ENCODE measurements at regions not wholly inside any gene's neighbourhood (a gene's known extent, or its start where the extent isn't known, plus 50 kb on each side); places are given as distances from the start of the nearest gene placed in this dataset.

- no peak overlapping the region for H3K4me2 ChIP-seq (ENCODE audit: low read length)
- no peaks in the 10 kb centered on the region; the same call in 1 of the 2 replicates for H3K9me2 ChIP-seq (ENCODE audit: insufficient read depth, low read length)
- BruUV-seq (replicated peaks): no TSS peak
- no peaks in the 10 kb centered on the region for H3K36me3 ChIP-seq (ENCODE audit: insufficient read depth, low read length)
- no peaks in the 10 kb centered on the region for H3K4me1 ChIP-seq (ENCODE audit: insufficient read depth, low read length, poor library complexity, severe bottlenecking)
- H3K9me3 ChIP-seq (ENCODE audit: low read length): no peaks in the 10 kb centered on the region
- no peak overlapping the region for H2AFZ ChIP-seq (ENCODE audit: low read length)
- intact Hi-C loops (cut with micrococcal nuclease; ENCODE audit: unreplicated experiment): no loop called here
- TF ChIP-seq EZH2phosphoT487 (IDR thresholded peaks at IDR 0.05; ENCODE audit: borderline replicate concordance, low read depth, low read length) (no peak), CTCF (conservative IDR thresholded peaks at IDR 0.05; ENCODE audit: low read length) (no peak)
- H3K4me3 ChIP-seq (ENCODE audit: low read depth, low read length, poor library complexity, severe bottlenecking): no peak overlapping the region
- H4K20me1 ChIP-seq (ENCODE audit: insufficient read depth, low read length): no peaks in the 10 kb centered on the region
- H3K27ac ChIP-seq (ENCODE audit: low read depth, low read length, poor library complexity, severe bottlenecking): no peak overlapping the region
- H3K79me2 ChIP-seq (ENCODE audit: insufficient read depth, low read depth, low read length): no peaks in the 10 kb centered on the region
- DNase-seq (ENCODE audit: low spot score): no peak
- ChIA-PET CTCF (ENCODE audit: unreplicated experiment) (no interaction called here), POLR2A (interaction anchor here (0.6 to 1.7 kb wide), 2 partner anchors 11 to 21 kb away, joined by 3 to 8 read pairs; no protein-coding TSS in a partner anchor)
Measured at GRCh38 chr1:80776266-80776665, 1024.5 kb upstream of the ADGRL2 start.

- TF ChIP-seq CTCF (conservative IDR thresholded peaks at IDR 0.05; ENCODE audit: low read length) (no peak), EZH2phosphoT487 (IDR thresholded peaks at IDR 0.05; ENCODE audit: borderline replicate concordance, low read depth, low read length) (no peak)
- no peak for DNase-seq (ENCODE audit: low spot score)
- H3K27ac ChIP-seq (ENCODE audit: low read depth, low read length, poor library complexity, severe bottlenecking): no peak overlapping the region
- H3K4me3 ChIP-seq (ENCODE audit: low read depth, low read length, poor library complexity, severe bottlenecking): no peak overlapping the region
- no peak overlapping the region for H2AFZ ChIP-seq (ENCODE audit: low read length)
- H3K9me3 ChIP-seq (ENCODE audit: low read length): no peaks in the 10 kb centered on the region
- ChIA-PET POLR2A (interaction anchor here (0.6 kb wide), 1 partner anchor 299 kb away, joined by 3 read pairs; no protein-coding TSS in a partner anchor), CTCF (ENCODE audit: unreplicated experiment) (no interaction called here)
- H3K4me2 ChIP-seq (ENCODE audit: low read length): no peak overlapping the region
- no peaks in the 10 kb centered on the region; the same call in 1 of the 2 replicates for H3K9me2 ChIP-seq (ENCODE audit: insufficient read depth, low read length)
- no peaks in the 10 kb centered on the region for H3K4me1 ChIP-seq (ENCODE audit: insufficient read depth, low read length, poor library complexity, severe bottlenecking)
- no peaks in the 10 kb centered on the region for H3K79me2 ChIP-seq (ENCODE audit: insufficient read depth, low read depth, low read length)
- H3K36me3 ChIP-seq (ENCODE audit: insufficient read depth, low read length): no peaks in the 10 kb centered on the region
- no peaks in the 10 kb centered on the region for H4K20me1 ChIP-seq (ENCODE audit: insufficient read depth, low read length)
- no TSS peak for BruUV-seq (replicated peaks)
- intact Hi-C loops (cut with micrococcal nuclease; ENCODE audit: unreplicated experiment): no loop called here
Measured at GRCh38 chr1:80769208-80769750, 1031.5 kb upstream of the ADGRL2 start.

GRCh38 chr1:80767711-80768110 lies 1033.0 kb upstream of the ADGRL2 start:
- Histone ChIP-seq H3K27ac (ENCODE audit: low read depth, low read length, poor library complexity, severe bottlenecking) (no peak overlapping the region), H3K4me3 (ENCODE audit: low read depth, low read length, poor library complexity, severe bottlenecking) (no peak overlapping the region), H3K79me2 (ENCODE audit: insufficient read depth, low read depth, low read length) (no peaks in the 10 kb centered on the region), H4K20me1 (ENCODE audit: insufficient read depth, low read length) (no peaks in the 10 kb centered on the region), H3K4me2 (ENCODE audit: low read length) (no peak overlapping the region), H3K9me2 (ENCODE audit: insufficient read depth, low read length) (no peaks in the 10 kb centered on the region; the same call in 1 of the 2 replicates), H3K36me3 (ENCODE audit: insufficient read depth, low read length) (no peaks in the 10 kb centered on the region), H2AFZ (ENCODE audit: low read length) (no peak overlapping the region), H3K4me1 (ENCODE audit: insufficient read depth, low read length, poor library complexity, severe bottlenecking) (no peaks in the 10 kb centered on the region), H3K9me3 (ENCODE audit: low read length) (no peaks in the 10 kb centered on the region)
- ChIA-PET POLR2A (no interaction called here), CTCF (ENCODE audit: unreplicated experiment) (no interaction called here)
- no peak for TF ChIP-seq EZH2phosphoT487 (IDR thresholded peaks at IDR 0.05; ENCODE audit: borderline replicate concordance, low read depth, low read length)
- TF ChIP-seq CTCF (conservative IDR thresholded peaks at IDR 0.05; ENCODE audit: low read length): no peak
- BruUV-seq (replicated peaks): no TSS peak
- intact Hi-C loops (cut with micrococcal nuclease; ENCODE audit: unreplicated experiment): no loop called here
- no peak for DNase-seq (ENCODE audit: low spot score)
